H1 (cell line): ENCODE measurements at regions not wholly inside any gene's neighbourhood (a gene's known extent, or its start where the extent isn't known, plus 50 kb on each side); places are given as distances from the start of the nearest gene placed in this dataset.

Source experiments
- CTCF ChIA-PET: fragments of 300-600 bp; sonication (Branson Sonifier 250); formaldehyde crosslinking; loops from one replicate; lab custom pipeline; 2021; ENCODE audit not compliant: partially characterized antibody; lab: Charles Lee
- POLR2A ChIA-PET: fragments of 300-600 bp; sonication (Branson Sonifier 250); formaldehyde crosslinking; loops from one replicate; lab custom pipeline; 2021; ENCODE audit warnings: inconsistent platforms; ENCODE audit not compliant: partially characterized antibody; lab: Charles Lee
- DNase-seq, 2 experiments: peaks; one replicate each; pipeline versions ENCODE4 v3.0.0 to v3.0.0-alpha.2; 2010 to 2022; ENCODE audit warnings: low spot score in 2 of 2, low read depth in 1 of 2, mixed read lengths in 1 of 2
- FAIRE-seq: peaks from 2 replicates; lab custom pipeline; 2011; peaks lifted over from hg19 to GRCh38; lab: Jason Lieb, UNC
- H2AFZ ChIP-seq: 2 replicates; pipeline ENCODE4 v1.8.1; 2012; ENCODE audit warnings: low read length, inconsistent platforms
- H2AK5ac ChIP-seq: 2 replicates; pipeline ENCODE4 v1.6.1; 2013; ENCODE audit warnings: low read depth, low read length
- H2BK120ac ChIP-seq: replicated peaks from 2 replicates; pipeline ENCODE3; 2013; ENCODE audit warnings: low read depth, low read length, inconsistent platforms
- H2BK12ac ChIP-seq: 2 replicates; pipeline ENCODE4 v1.6.1; 2013; ENCODE audit warnings: low read depth, low read length
- H2BK15ac ChIP-seq: 2 replicates; pipeline ENCODE4 v1.6.1; 2013; ENCODE audit warnings: low read length
- H2BK20ac ChIP-seq: 2 replicates; pipeline ENCODE4 v1.6.1; 2013; ENCODE audit warnings: low read length
- H2BK5ac ChIP-seq: 2 replicates; pipeline ENCODE4 v1.6.1; 2013; ENCODE audit warnings: low read depth, low read length
- H3K14ac ChIP-seq: 2 replicates; pipeline ENCODE4 v1.6.1; 2013; ENCODE audit warnings: inconsistent platforms; ENCODE audit not compliant: insufficient read length
- H3K18ac ChIP-seq: 2 replicates; pipeline ENCODE4 v1.6.1; 2013; ENCODE audit warnings: low read length; ENCODE audit errors: extremely low read depth
- H3K23ac ChIP-seq: 2 replicates; pipeline ENCODE4 v1.6.1; 2013; ENCODE audit warnings: inconsistent platforms; ENCODE audit not compliant: insufficient read length
- H3K23me2 ChIP-seq: 2 replicates; pipeline ENCODE4 v1.6.1; 2013; ENCODE audit warnings: low read depth, low read length
- H3K27ac ChIP-seq: 2 replicates; pipeline ENCODE4 v1.6.1; 2011; ENCODE audit warnings: low read depth, low read length, inconsistent platforms
- H3K27me3 ChIP-seq, 4 experiments: replicated peaks in 1 of 4; 1 replicate in 1 of 4; 2 replicates in 3 of 4; pipeline versions ENCODE4 v1.6.1 to v1.8.1; 2011 to 2013; ENCODE audit warnings: low read length in 3 of 4, mild to moderate bottlenecking in 3 of 4, inconsistent platforms in 2 of 4, mixed read lengths in 2 of 4, moderate library complexity in 1 of 4; ENCODE audit not compliant: control insufficient read depth in 3 of 4, insufficient read depth in 3 of 4; ENCODE audit errors: extremely low read depth in 1 of 4
- H3K36me3 ChIP-seq, 4 experiments: 2 replicates each; pipeline versions ENCODE4 v1.6.1 to v1.8.1; 2011 to 2013; ENCODE audit warnings: mild to moderate bottlenecking in 4 of 4, low read length in 3 of 4, moderate library complexity in 2 of 4, control low read depth in 1 of 4, inconsistent platforms in 1 of 4; ENCODE audit not compliant: insufficient read depth in 4 of 4, control insufficient read depth in 2 of 4
- H3K4ac ChIP-seq: replicated peaks from 2 replicates; pipeline ENCODE3; 2013; ENCODE audit warnings: low read length, low read depth, mixed read lengths, inconsistent platforms; ENCODE audit not compliant: insufficient read length
- H3K4me1 ChIP-seq, 4 experiments: replicated peaks in 1 of 4; 1 replicate in 1 of 4; 2 replicates in 3 of 4; pipeline versions ENCODE4 v1.6.1 to v1.8.1; 2011 to 2013; ENCODE audit warnings: low read length in 3 of 4, inconsistent platforms in 2 of 4, mixed read lengths in 1 of 4; ENCODE audit not compliant: insufficient read depth in 4 of 4, control insufficient read depth in 3 of 4
- H3K4me2 ChIP-seq, 2 experiments: 2 replicates each; pipeline versions ENCODE4 v1.6.1 to v1.8.1; 2011 to 2013; ENCODE audit warnings: low read depth in 2 of 2, low read length in 2 of 2, control low read depth in 1 of 2, inconsistent platforms in 1 of 2, mild to moderate bottlenecking in 1 of 2; ENCODE audit not compliant: insufficient read depth in 1 of 2
- H3K4me3 ChIP-seq, 4 experiments: fragments of 200-600, 300-600 bp in 1 of 4; sonication (generic), shearing (Covaris generic), sonication (Bioruptor Twin) in 1 of 4; 2 replicates each; pipeline versions ENCODE4 v1.5.1 to v1.8.1; 2011 to 2016; ENCODE audit warnings: low read length in 4 of 4, low read depth in 3 of 4, control low read depth in 2 of 4, inconsistent platforms in 2 of 4, mild to moderate bottlenecking in 2 of 4, mixed read lengths in 1 of 4, moderate library complexity in 1 of 4; ENCODE audit not compliant: insufficient read depth in 2 of 4; ENCODE audit errors: extremely low read depth in 1 of 4
- H3K56ac ChIP-seq: replicated peaks from 2 replicates; pipeline ENCODE3; 2013; ENCODE audit warnings: low read depth, mild to moderate bottlenecking, mixed read lengths, low read length, inconsistent platforms; ENCODE audit not compliant: insufficient read length
- H3K79me1 ChIP-seq: 2 replicates; pipeline ENCODE4 v1.6.1; 2013; ENCODE audit warnings: low read depth, low read length, control low read depth
- H3K79me2 ChIP-seq, 2 experiments: 2 replicates each; pipeline versions ENCODE4 v1.6.1 to v1.8.1; 2012 to 2013; ENCODE audit warnings: low read length in 2 of 2, mild to moderate bottlenecking in 2 of 2, inconsistent platforms in 1 of 2; ENCODE audit not compliant: insufficient read depth in 2 of 2, control insufficient read depth in 1 of 2
- H3K9ac ChIP-seq, 4 experiments: replicated peaks in 1 of 4; 1 replicate in 1 of 4; 2 replicates in 3 of 4; pipeline versions ENCODE4 v1.6.1 to v1.8.1; 2011 to 2013; ENCODE audit warnings: low read depth in 3 of 4, low read length in 3 of 4, control low read depth in 2 of 4, mild to moderate bottlenecking in 2 of 4, moderate library complexity in 2 of 4, inconsistent platforms in 1 of 4; ENCODE audit errors: extremely low read depth in 1 of 4
- H3K9me3 ChIP-seq, 2 experiments: 2 replicates each; pipeline versions ENCODE4 v1.6.1 to v1.8.1; 2012 to 2013; ENCODE audit warnings: mild to moderate bottlenecking in 2 of 2, moderate library complexity in 2 of 2, control low read depth in 1 of 2, inconsistent platforms in 1 of 2, low read depth in 1 of 2, low read length in 1 of 2, mixed read lengths in 1 of 2; ENCODE audit not compliant: insufficient read depth in 2 of 2
- H4K20me1 ChIP-seq, 2 experiments: replicated peaks in 1 of 2; 2 replicates each; pipeline versions ENCODE3 to v1.8.1; 2011 to 2013; ENCODE audit warnings: inconsistent platforms in 2 of 2, low read length in 2 of 2, mild to moderate bottlenecking in 1 of 2; ENCODE audit not compliant: insufficient read depth in 2 of 2, control insufficient read depth in 1 of 2
- H4K5ac ChIP-seq: 2 replicates; pipeline ENCODE4 v1.6.1; 2013; ENCODE audit warnings: low read length, low read depth, mixed read lengths, inconsistent platforms; ENCODE audit not compliant: insufficient read length
- H4K8ac ChIP-seq: 2 replicates; pipeline ENCODE4 v1.8.0; 2013; ENCODE audit warnings: mild to moderate bottlenecking, moderate library complexity, low read length, inconsistent platforms; ENCODE audit not compliant: insufficient read depth; ENCODE audit errors: extremely low read depth
- H4K91ac ChIP-seq: replicated peaks from 2 replicates; pipeline ENCODE3; 2013; ENCODE audit warnings: low read length, mixed read lengths, inconsistent platforms; ENCODE audit not compliant: insufficient read length
- BRCA1 ChIP-seq: IDR thresholded peaks from 2 replicates; pipeline ENCODE4 v1.6.1; 2012; ENCODE audit warnings: low read depth, low read length, improper control_type of control experiment
- GTF2F1 ChIP-seq: IDR thresholded peaks from 2 replicates; pipeline ENCODE4 v1.6.1; 2012; ENCODE audit warnings: low read depth, low read length, improper control_type of control experiment, borderline replicate concordance
- SP1 ChIP-seq: IDR thresholded peaks from 2 replicates; pipeline ENCODE4 v1.6.1; 2011; ENCODE audit warnings: low read depth, low read length
- SP2 ChIP-seq: IDR thresholded peaks from 2 replicates; pipeline ENCODE4 v1.6.1; 2012; ENCODE audit warnings: mild to moderate bottlenecking, low read length, inconsistent platforms
- TEAD4 ChIP-seq: IDR thresholded peaks from 2 replicates; pipeline ENCODE4 v1.6.1; 2012; ENCODE audit warnings: low read depth, low read length, inconsistent platforms, mixed read lengths
- ZNF274 ChIP-seq: IDR thresholded peaks from 2 replicates; pipeline ENCODE4 v1.7.0; 2012; ENCODE audit warnings: low read length, borderline replicate concordance; ENCODE audit errors: extremely low read depth
- WGBS, 2 experiments: shearing (Covaris generic) in 1 of 2; methylation state at CpG; one replicate each; pipeline versions ENCODE4 v1.1.6 to v1.1.7; 2013 to 2015; ENCODE audit warnings: low lambda C conversion rate in 2 of 2, mixed read lengths in 2 of 2, inconsistent platforms in 1 of 2, low coverage in 1 of 2, missing lambda C conversion rate in 1 of 2; ENCODE audit not compliant: insufficient replicate concordance in 2 of 2, insufficient coverage in 1 of 2, insufficient read length in 1 of 2; ENCODE audit errors: extremely low coverage in 1 of 2, missing lambda C conversion rate in 1 of 2; 5-methylcytosine and 5-hydroxymethylcytosine counted together

DNA sequence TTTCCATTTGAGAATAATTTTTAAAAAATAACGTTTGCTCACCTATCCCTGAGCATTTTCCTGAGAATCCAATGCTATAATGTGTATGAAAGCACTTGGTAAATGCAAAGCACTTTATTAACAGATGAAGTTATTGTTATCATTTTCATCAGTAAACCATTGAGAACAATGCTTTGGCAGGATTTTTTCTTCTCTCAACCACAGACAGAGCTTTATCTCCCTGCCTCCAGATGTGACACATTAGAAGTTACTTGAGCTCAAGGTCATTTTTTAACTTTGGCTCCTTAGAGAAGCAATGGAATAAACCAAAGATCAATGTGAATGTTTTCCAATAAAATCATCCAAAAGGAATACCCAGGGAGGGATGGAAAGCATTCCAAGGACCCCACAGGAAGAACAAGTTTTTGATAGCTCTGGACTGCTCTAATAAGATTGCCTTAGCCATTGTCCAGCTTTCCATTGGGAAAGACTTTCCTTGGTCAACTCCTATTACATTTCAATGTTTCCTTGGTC, 118.9 kb upstream of the NT5C1B start:
- TF ChIP-seq BRCA1 (no peak), ZNF274 (no peak), SP2 (no peak), SP1 (no peak), TEAD4 (no peak), GTF2F1 (no peak)
- WGBS, 2 experiments, result 5% methylated on average over 1 of the region's 1 CpG; no CpG with 5 or more reads in 1 of the 2 experiments
- CTCF ChIA-PET, result interaction anchor here (0.6 to 1.7 kb wide), 3 partner anchors 18 to 1953 kb away, joined by 3 to 4 read pairs (median 3); no protein-coding TSS in a partner anchor
- Histone ChIP-seq H2BK120ac (no peak overlapping the region), H3K9me3 (no peaks in the 10 kb centered on the region), H3K27ac (no peak overlapping the region), H3K23me2 (no peaks in the 10 kb centered on the region), H3K79me2 (no peaks in the 10 kb centered on the region), H3K4me2 (no peak overlapping the region), H4K91ac (no peak overlapping the region), H3K18ac (no peak overlapping the region), H3K9ac (no peak overlapping the region), H2BK20ac (no peak overlapping the region), H4K20me1 (no peaks in the 10 kb centered on the region), H2BK12ac (no peak overlapping the region), H3K14ac (no peak overlapping the region), H3K56ac (no peak overlapping the region), H2BK15ac (no peak overlapping the region), H4K8ac (no peak overlapping the region), H3K36me3 (no peaks in the 10 kb centered on the region), H2AFZ (no peak overlapping the region), H3K4me3 (no peak overlapping the region), H3K79me1 (no peaks in the 10 kb centered on the region), H2BK5ac (no peak overlapping the region), H3K27me3 (no peaks in the 10 kb centered on the region), H2AK5ac (no peak overlapping the region), H3K4ac (no peak overlapping the region), H4K5ac (no peak overlapping the region), H3K4me1 (no peaks in the 10 kb centered on the region), H3K23ac (no peak overlapping the region)
- FAIRE-seq (no peak), DNase-seq (no peak)
- POLR2A ChIA-PET, result no interaction called here
